Ishikawa (cell line): ENCODE measurements at regions not wholly inside any gene's neighbourhood (a gene's known extent, or its start where the extent isn't known, plus 50 kb on each side); places are given as distances from the start of the nearest gene placed in this dataset.

ENCODE experiments used
- CEBPB ChIP-seq: IDR thresholded peaks from 2 replicates; pipeline ENCODE4 v1.6.1; 2012
- CREB1 ChIP-seq: IDR thresholded peaks from 2 replicates; pipeline ENCODE4 v1.6.1; 2012; ENCODE audit warnings: low read depth
- EGR1 ChIP-seq: IDR thresholded peaks from 2 replicates; pipeline ENCODE4 v1.6.1; 2012
- EP300 ChIP-seq: IDR thresholded peaks from 2 replicates; pipeline ENCODE4 v1.6.1; 2012; ENCODE audit warnings: borderline replicate concordance
- FOXM1 ChIP-seq: IDR thresholded peaks from 2 replicates; pipeline ENCODE4 v1.6.1; 2012; ENCODE audit warnings: low read depth, borderline replicate concordance
- NFIC ChIP-seq: IDR thresholded peaks from 2 replicates; pipeline ENCODE4 v1.6.1; 2012
- RAD21 ChIP-seq: IDR thresholded peaks from 2 replicates; pipeline ENCODE4 v1.6.1; 2012; ENCODE audit warnings: low read depth
- TAF1 ChIP-seq: IDR thresholded peaks from 2 replicates; pipeline ENCODE4 v1.6.1; 2012; ENCODE audit warnings: low read depth, mild to moderate bottlenecking
- TCF12 ChIP-seq: IDR thresholded peaks from 2 replicates; pipeline ENCODE4 v1.6.1; 2012; ENCODE audit warnings: low read depth
- TEAD4 ChIP-seq: IDR thresholded peaks from 2 replicates; pipeline ENCODE4 v1.6.1; 2012
- YY1 ChIP-seq: IDR thresholded peaks from 2 replicates; pipeline ENCODE4 v1.6.1; 2012; ENCODE audit warnings: low read depth
- ZBTB7A ChIP-seq: IDR thresholded peaks from 2 replicates; pipeline ENCODE4 v1.6.1; 2012; ENCODE audit warnings: low read depth
- TF ChIP-seq, protein P1 (sequence below): IDR thresholded peaks from 2 replicates; pipeline ENCODE4 v1.6.1; 2012
- TF ChIP-seq, protein P2 (sequence below): IDR thresholded peaks from 2 replicates; pipeline ENCODE4 v1.6.1; 2012
- TF ChIP-seq, protein P3 (sequence below): IDR thresholded peaks from 2 replicates; pipeline ENCODE4 v1.6.1; 2012; ENCODE audit warnings: low read depth, mild to moderate bottlenecking

DNA sequence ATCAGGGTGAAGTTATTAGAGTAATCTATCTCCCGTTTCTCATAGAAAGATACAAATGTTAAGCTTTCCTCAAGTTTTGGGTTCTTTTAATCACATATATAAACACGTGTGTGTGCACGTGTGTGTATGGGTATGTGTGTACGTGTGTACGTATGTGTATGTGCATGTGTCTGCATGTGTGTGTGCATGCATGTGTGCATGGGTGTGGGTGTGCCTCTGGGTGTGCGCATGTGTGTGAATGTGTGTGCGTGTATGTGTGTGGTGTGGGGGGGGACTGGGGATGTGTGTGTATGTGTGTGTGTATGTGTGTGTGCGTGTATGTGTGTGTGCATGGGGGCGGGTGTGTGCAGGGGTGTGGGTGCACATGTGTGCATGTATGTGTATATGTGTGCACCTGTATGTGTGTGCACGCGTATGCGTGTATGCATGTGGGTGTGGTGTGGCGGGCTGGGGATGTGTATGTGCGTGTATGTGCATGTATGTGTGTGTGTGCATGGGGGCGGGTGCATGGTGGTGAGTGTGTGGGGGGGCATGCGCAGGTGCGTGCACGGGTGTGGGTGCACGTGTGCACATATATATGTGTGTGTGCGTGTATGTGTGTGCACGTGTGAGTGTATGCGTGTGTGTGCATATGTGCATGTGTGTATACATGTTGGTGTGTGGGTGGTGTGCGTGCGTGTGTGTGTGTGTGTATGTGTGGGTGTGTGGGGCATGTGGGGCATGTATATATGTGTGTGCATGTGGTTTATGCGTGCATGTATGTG is 304.0 kb downstream of the MBD2 start:
- TF ChIP-seq TEAD4 (no peak), ZBTB7A (no peak), RAD21 (no peak), CEBPB (no peak), FOXM1 (no peak), YY1 (no peak), NFIC (no peak), CREB1 (no peak), EGR1 (no peak)
- TF ChIP-seq, protein P1, sequence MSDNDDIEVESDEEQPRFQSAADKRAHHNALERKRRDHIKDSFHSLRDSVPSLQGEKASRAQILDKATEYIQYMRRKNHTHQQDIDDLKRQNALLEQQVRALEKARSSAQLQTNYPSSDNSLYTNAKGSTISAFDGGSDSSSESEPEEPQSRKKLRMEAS = no peak
- TF ChIP-seq, protein P2, sequence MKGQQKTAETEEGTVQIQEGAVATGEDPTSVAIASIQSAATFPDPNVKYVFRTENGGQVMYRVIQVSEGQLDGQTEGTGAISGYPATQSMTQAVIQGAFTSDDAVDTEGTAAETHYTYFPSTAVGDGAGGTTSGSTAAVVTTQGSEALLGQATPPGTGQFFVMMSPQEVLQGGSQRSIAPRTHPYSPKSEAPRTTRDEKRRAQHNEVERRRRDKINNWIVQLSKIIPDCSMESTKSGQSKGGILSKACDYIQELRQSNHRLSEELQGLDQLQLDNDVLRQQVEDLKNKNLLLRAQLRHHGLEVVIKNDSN = no peak
- TF ChIP-seq, protein P3, sequence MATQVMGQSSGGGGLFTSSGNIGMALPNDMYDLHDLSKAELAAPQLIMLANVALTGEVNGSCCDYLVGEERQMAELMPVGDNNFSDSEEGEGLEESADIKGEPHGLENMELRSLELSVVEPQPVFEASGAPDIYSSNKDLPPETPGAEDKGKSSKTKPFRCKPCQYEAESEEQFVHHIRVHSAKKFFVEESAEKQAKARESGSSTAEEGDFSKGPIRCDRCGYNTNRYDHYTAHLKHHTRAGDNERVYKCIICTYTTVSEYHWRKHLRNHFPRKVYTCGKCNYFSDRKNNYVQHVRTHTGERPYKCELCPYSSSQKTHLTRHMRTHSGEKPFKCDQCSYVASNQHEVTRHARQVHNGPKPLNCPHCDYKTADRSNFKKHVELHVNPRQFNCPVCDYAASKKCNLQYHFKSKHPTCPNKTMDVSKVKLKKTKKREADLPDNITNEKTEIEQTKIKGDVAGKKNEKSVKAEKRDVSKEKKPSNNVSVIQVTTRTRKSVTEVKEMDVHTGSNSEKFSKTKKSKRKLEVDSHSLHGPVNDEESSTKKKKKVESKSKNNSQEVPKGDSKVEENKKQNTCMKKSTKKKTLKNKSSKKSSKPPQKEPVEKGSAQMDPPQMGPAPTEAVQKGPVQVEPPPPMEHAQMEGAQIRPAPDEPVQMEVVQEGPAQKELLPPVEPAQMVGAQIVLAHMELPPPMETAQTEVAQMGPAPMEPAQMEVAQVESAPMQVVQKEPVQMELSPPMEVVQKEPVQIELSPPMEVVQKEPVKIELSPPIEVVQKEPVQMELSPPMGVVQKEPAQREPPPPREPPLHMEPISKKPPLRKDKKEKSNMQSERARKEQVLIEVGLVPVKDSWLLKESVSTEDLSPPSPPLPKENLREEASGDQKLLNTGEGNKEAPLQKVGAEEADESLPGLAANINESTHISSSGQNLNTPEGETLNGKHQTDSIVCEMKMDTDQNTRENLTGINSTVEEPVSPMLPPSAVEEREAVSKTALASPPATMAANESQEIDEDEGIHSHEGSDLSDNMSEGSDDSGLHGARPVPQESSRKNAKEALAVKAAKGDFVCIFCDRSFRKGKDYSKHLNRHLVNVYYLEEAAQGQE = no peak

DNA sequence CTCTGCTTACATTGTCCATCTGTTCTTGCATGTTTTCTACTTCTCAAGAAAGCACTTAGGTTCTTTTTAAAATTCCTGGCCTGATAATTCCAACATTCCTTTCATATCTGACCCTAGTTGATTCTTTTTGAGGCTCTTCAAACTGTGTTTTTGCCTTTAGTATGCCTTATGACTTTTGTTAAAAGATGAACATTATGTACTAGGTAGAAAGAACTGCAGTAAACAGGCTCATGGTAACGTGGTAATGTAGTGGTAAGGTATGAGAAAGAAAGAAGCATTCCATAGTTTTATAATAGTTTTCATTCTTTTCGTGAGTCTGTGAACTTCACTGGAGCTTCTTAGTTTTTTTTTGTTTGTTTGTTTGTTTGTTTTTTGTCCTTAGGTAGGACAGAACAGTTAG is 306.4 kb downstream of the MBD2 start:
- TF ChIP-seq, protein P1 = no peak
- TF ChIP-seq FOXM1 = no peak

DNA sequence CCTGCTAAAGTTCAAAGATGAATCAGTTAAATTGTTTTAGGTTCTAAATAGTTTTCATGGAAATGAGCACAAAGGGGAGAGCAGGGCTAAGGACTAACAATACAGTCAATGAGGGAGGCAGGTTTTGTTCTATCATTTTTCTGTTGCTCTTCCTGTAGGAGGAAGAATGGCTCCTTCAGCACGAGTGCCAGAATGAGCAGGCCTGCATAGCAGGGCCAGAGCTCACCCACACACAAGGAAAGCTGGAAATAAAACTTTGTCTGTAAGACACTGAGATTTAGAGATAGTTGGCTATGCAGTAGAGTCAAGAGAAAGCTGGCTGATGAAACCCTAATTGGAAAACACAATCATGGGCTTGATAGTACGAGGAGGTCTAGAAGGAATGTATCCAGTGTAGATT is 313.3 kb downstream of the MBD2 start:
- TF ChIP-seq, protein P3 = no peak
- no peak for TF ChIP-seq YY1
- no peak for TF ChIP-seq CREB1
- no peak for TF ChIP-seq EP300
- TF ChIP-seq, protein P1 = no peak
- no peak for TF ChIP-seq EGR1
- no peak for TF ChIP-seq TAF1
- no peak for TF ChIP-seq CEBPB
- TF ChIP-seq RAD21 = no peak
- TF ChIP-seq TEAD4 = no peak
- no peak for TF ChIP-seq FOXM1
- no peak for TF ChIP-seq ZBTB7A
- no peak for TF ChIP-seq NFIC
- TF ChIP-seq TCF12 = no peak
- TF ChIP-seq, protein P2 = no peak

DNA sequence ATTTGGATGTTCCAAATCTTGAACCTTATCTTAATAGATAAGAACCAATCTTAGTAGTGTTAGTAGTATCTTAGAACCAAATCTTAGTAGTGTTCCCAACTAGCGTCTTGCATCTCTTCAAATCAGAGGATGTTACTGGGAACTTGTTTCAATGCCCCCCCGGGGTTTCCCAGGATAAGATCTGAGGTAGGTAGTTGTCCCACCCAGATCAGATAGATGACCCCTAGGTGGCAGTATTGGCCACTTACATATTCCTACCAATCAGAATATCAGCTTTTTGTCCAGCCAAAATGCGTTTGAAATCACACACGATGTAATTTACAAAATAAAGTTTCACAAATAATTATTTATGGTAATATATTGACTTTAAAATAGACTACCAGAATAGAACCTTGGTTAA is 314.8 kb downstream of the MBD2 start:
- TF ChIP-seq TCF12 (no peak), RAD21 (peak; percentile 52), EP300 (no peak)

DNA sequence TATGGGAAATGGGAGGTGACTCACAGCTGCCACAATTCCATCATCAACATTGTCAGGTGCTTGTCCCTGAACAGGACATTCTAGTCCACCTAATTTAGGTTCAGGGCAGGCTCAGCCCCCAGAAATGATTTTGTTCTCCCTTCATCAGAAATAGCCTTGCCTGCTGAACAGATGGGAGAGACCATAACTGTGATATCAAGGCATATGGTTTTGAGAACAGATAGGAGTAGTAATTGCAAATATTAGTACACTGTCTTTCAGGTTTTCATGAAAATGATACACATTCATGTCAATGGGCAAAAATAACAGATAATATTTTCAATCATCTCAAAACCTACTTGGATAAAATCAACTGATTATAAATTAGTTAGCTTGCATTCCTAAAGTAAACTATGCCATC is 316.5 kb downstream of the MBD2 start:
- TF ChIP-seq EGR1 = no peak
- no peak for TF ChIP-seq TEAD4
- TF ChIP-seq EP300 = no peak
- TF ChIP-seq, protein P3 = no peak
- no peak for TF ChIP-seq FOXM1
- TF ChIP-seq TCF12 = no peak
- no peak for TF ChIP-seq TAF1
- TF ChIP-seq NFIC = no peak
- TF ChIP-seq, protein P1 = no peak
- no peak for TF ChIP-seq ZBTB7A
- TF ChIP-seq CEBPB = no peak
- TF ChIP-seq, protein P2 = no peak
- no peak for TF ChIP-seq CREB1
- no peak for TF ChIP-seq YY1
- no peak for TF ChIP-seq RAD21
